Calu3 (cell line): ENCODE measurements at regions not wholly inside any gene's neighbourhood (a gene's known extent, or its start where the extent isn't known, plus 50 kb on each side); places are given as distances from the start of the nearest gene placed in this dataset.
A peak's percentile ranks its signal among the peaks of the same experiment; 100 is the strongest.

Experiments
- BruUV-seq: library from RNA; stranded (reverse); fragments of 400-500 nt; replicated peaks from 2 replicates; lab custom pipeline; 2021; lab: Mats Ljungman, UMichigan
- CTCF ChIA-PET: fragments of 300-600 bp; sonication (Branson Sonifier 250); formaldehyde crosslinking; loops from one replicate; lab custom pipeline; 2022; ENCODE audit warnings: antibody characterized with exemption; lab: Charles Lee
- DNase-seq: peaks from one replicate; pipeline ENCODE4 v3.0.0; 2022
- H3K27ac Mint-ChIP-seq: one replicate; pipeline ENCODE4 v1.8.0; 2022; ENCODE audit warnings: mixed read lengths; ENCODE audit not compliant: unreplicated experiment
- H3K27me3 Mint-ChIP-seq: one replicate; pipeline ENCODE4 v1.8.0; 2022; ENCODE audit warnings: mixed read lengths; ENCODE audit not compliant: unreplicated experiment
- H3K36me3 Mint-ChIP-seq: one replicate; pipeline ENCODE4 v1.8.0; 2022; ENCODE audit warnings: mild to moderate bottlenecking, moderate library complexity, mixed read lengths; ENCODE audit not compliant: insufficient read depth, unreplicated experiment
- H3K4me1 Mint-ChIP-seq: one replicate; pipeline ENCODE4 v1.8.0; 2022; ENCODE audit warnings: mild to moderate bottlenecking, low read depth, mixed read lengths; ENCODE audit not compliant: unreplicated experiment
- H3K4me3 Mint-ChIP-seq: one replicate; pipeline ENCODE4 v1.8.0; 2022; ENCODE audit warnings: mild to moderate bottlenecking, low read depth, moderate library complexity, mixed read lengths; ENCODE audit not compliant: unreplicated experiment
- H3K9me3 Mint-ChIP-seq: one replicate; pipeline ENCODE4 v1.8.0; 2022; ENCODE audit warnings: low read depth, mixed read lengths; ENCODE audit not compliant: unreplicated experiment
- CTCF ChIP-seq: fragments of 200-600 bp; IDR thresholded peaks from one replicate; pipeline ENCODE4 v1.8.0; 2022; ENCODE audit warnings: antibody characterized with exemption; ENCODE audit not compliant: unreplicated experiment
- intact Hi-C: fragments of 100-400 bp; cut with micrococcal nuclease; formaldehyde crosslinking; loops from one replicate; pipeline ENCODE4 v1.10.0; 2022; ENCODE audit not compliant: unreplicated experiment

GRCh38 chr10:58082248-58082647 lies 185.4 kb downstream of the IPMK start:
- Mint-ChIP-seq H3K4me1 (peaks cover 19% of the 10 kb centered on the region), H3K36me3 (no peaks in the 10 kb centered on the region), H3K27me3 (no peaks in the 10 kb centered on the region), H3K9me3 (peaks cover 3% of the 10 kb centered on the region), H3K4me3 (no peak overlapping the region), H3K27ac (no peak overlapping the region)
- no peak for TF ChIP-seq CTCF
- no peak for DNase-seq
- CTCF ChIA-PET = interaction anchor here (0.9 to 1.3 kb wide), 2 partner anchors 22 to 71 kb away, joined by 3 to 5 read pairs; no protein-coding TSS in a partner anchor
- intact Hi-C loops = loop anchor here (5.0 kb wide), 1 partner anchor 70 kb away; no protein-coding TSS in a partner anchor
- BruUV-seq = no TSS peak

- H3K27me3 Mint-ChIP-seq = no peaks in the 10 kb centered on the region
- DNase-seq = peak; percentile 15
- no peak overlapping the region for H3K27ac Mint-ChIP-seq
- intact Hi-C loops = loop anchor here (5.0 kb wide), 1 partner anchor 71 kb away; no protein-coding TSS in a partner anchor
- no peak for TF ChIP-seq CTCF
- H3K4me3 Mint-ChIP-seq = no peak overlapping the region
- peaks cover 16% of the 10 kb centered on the region for H3K4me1 Mint-ChIP-seq
- CTCF ChIA-PET = interaction anchor here (0.9 to 1.3 kb wide), 2 partner anchors 23 to 71 kb away, joined by 3 to 5 read pairs; no protein-coding TSS in a partner anchor
- BruUV-seq = no TSS peak
- no peaks in the 10 kb centered on the region for H3K36me3 Mint-ChIP-seq
- H3K9me3 Mint-ChIP-seq = peaks cover 3% of the 10 kb centered on the region
Measured at GRCh38 chr10:58081353-58081752, 186.3 kb downstream of the IPMK start.

- CTCF ChIA-PET = no interaction called here
Measured at GRCh38 chr10:58079461-58079860, 188.2 kb downstream of the IPMK start.

GRCh38 chr10:58072634-58073033 lies 195.1 kb downstream of the IPMK start:
- no peak for TF ChIP-seq CTCF
- DNase-seq = no peak
- no peaks in the 10 kb centered on the region for H3K4me1 Mint-ChIP-seq
- no TSS peak for BruUV-seq
- intact Hi-C loops = no loop called here
- no peaks in the 10 kb centered on the region for H3K27me3 Mint-ChIP-seq
- no peak overlapping the region for H3K27ac Mint-ChIP-seq
- no peaks in the 10 kb centered on the region for H3K36me3 Mint-ChIP-seq
- no peak overlapping the region for H3K4me3 Mint-ChIP-seq
- CTCF ChIA-PET = interaction anchor here (0.8 kb wide), 1 partner anchor 79 kb away, joined by 4 read pairs; no protein-coding TSS in a partner anchor
- no peaks in the 10 kb centered on the region for H3K9me3 Mint-ChIP-seq

More at GRCh38 chr10:58079461-58079860, 188.2 kb downstream of the IPMK start:
- no peak for TF ChIP-seq CTCF
- intact Hi-C loops = no loop called here
- peaks cover 9% of the 10 kb centered on the region for H3K4me1 Mint-ChIP-seq
- peaks cover 3% of the 10 kb centered on the region for H3K9me3 Mint-ChIP-seq
- no peak overlapping the region for H3K27ac Mint-ChIP-seq
- DNase-seq = no peak
- no peak overlapping the region for H3K4me3 Mint-ChIP-seq
- no TSS peak for BruUV-seq
- no peaks in the 10 kb centered on the region for H3K27me3 Mint-ChIP-seq
- no peaks in the 10 kb centered on the region for H3K36me3 Mint-ChIP-seq
